RCC 7860 (cell line): ENCODE measurements at regions not wholly inside any gene's neighbourhood (a gene's known extent, or its start where the extent isn't known, plus 50 kb on each side); places are given as distances from the start of the nearest gene placed in this dataset.

Experiments used
- DNase-seq: peaks from one replicate; pipeline ENCODE4 v3.0.0-alpha.2; 2015; ENCODE audit warnings: low spot score
- FAIRE-seq: peaks from 2 replicates; lab custom pipeline; 2012; peaks lifted over from hg19 to GRCh38; lab: Jason Lieb, UNC

DNA sequence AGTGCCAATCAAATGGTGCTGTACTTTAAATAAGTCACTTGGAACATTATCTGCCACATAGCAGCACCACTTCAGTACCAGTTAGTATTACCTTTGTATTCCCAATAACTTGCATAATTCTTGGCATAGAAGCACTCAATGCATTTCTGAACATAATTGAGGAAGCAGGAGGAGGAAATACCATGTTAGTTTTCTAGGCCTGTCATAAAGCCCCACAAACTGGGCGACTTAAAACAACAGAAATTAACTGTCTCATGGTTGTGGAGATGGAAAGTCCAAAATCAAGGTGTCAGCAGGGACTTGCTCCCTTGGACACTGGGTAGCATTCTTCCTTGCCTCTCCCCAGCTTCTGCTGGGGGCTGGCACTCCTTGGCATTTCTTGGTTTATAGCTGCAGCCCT, 296.2 kb downstream of the HS3ST1 start:
- DNase-seq (no peak), FAIRE-seq (no peak)

DNA sequence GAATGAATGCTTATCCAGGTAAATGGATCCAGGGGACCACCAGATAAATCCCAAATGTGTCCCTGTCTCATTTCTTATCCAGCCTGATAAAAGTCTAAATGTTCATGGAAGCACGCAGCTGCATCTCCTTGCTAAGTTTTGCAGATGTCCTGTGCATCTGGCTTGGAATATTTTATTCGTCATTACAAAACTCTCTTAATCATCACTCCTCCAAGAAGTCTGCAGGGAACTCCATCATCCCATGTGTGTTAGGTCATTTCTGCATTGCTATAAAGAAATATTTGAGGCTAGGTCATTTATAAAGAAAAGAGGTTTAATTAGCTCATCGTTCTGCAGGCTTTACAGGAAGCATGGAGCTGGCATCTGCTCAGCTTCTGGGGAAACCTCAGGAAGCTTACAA, 297.2 kb downstream of the HS3ST1 start:
- no peak for FAIRE-seq

DNA sequence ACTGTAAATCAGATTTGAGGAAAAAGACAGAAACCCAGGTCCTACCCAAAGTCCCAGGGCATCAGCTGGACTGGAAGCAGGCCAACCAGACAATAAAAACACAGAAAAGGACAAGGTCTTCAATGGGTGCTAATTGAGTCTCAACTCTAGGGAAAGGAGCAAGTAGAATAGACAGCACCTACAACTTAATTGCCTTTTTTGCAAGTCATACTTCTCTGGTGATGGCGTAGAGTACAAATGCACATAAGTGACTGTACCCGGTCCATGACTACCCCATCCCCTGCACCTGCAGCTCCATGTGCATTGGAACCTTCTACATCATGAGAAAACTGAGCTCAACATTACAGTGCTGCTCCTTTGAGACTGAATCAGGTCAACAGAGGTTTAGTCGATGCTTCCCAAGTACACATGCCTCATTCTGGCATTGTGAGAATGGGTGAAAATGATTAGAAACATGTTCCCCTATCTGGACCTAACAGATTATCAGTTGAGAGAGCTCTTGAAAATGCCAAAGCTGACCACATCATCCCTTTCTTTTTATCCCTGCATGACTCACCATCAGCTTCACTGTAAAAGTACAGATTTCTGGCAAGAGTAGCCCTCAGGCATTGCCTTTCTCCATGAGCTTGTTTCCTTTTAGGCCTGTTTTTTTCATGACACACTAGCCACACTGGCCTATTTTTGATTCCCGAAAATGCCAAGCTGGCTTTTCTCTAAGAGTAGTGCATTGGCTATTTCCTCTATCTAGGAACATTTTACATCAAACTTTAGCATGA, 298.3 kb downstream of the HS3ST1 start:
- no peak for DNase-seq
- FAIRE-seq: no peak

More for the DNA sequence above, 297.2 kb downstream of the HS3ST1 start:
- DNase-seq: no peak

DNA sequence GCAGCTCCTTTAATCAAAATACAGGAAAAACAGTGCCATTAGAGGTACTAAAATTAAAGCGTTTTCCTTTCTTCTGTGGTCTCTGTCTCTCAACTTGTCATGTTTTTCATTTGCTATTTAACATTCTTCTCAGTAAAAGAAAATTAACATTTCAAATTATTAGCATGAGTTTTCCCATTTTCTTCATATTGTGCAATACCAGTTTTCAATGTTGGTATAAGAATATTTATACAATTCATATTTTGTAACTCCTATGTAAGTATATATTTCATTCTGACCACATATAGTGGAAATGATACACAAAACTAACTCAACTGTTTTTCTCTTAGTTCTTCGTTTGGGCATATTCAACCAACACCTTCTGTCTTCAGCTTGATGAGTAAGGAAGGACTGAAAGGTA, 308.3 kb downstream of the HS3ST1 start:
- no peak for DNase-seq
- FAIRE-seq: no peak

DNA sequence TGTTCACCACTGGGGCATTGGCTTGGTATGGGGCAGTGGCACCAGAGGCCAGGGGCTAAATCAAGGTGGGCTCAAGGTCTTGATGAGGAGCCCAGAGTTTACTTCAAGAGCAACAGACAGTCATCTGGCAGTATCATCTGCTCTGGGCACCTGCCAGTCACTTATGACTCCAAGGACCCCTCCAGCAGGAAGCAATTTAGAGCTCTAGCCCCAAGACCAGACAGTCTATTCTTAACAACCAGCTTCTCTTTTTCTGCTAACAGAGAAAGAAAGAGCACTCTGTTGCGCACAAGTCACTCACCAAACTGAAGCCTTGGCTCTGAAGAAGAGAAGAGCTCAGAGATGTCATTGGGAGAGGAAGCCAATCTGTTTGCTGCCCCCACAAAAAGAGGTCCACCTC, 309.2 kb downstream of the HS3ST1 start:
- DNase-seq: no peak
- FAIRE-seq: no peak

DNA sequence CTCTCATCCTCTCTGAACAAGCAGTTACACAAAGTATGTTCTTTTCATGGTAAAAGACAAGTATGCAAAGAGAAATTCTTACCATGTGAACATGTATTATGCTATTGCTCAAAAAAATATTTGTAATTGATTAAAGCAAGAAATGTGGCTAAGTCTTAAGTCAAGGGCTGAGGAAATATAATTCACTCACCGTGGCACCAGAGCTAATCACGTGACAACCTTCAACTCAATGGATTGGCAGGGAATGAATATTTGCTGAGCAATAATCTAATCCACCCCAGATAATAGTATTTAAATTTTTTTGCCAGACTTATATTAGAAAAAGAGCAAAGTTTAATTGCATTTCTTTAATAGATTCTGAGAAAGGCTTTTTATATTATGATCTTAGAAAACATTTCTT, 310.2 kb downstream of the HS3ST1 start:
- FAIRE-seq (no peak), DNase-seq (no peak)

DNA sequence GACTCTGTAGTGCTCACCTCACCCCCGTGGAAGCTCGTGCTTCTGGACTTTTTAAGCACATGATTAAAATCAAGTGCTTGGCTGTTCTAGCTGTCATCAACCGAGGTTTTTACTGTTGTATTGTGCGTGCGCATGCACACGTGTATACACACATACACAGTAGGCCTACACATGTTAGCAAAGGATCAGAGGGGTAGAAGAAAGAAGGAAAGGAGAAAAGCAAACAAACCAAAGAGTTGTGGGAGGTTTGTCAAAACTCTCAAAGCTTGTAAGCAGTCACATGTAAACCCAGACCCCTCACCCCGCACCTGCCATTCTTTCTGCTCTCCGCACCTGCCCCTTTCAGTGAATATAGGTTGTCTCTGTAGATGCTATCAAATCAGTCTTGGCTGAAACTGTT, 311.8 kb downstream of the HS3ST1 start:
- DNase-seq (no peak), FAIRE-seq (no peak)

DNA sequence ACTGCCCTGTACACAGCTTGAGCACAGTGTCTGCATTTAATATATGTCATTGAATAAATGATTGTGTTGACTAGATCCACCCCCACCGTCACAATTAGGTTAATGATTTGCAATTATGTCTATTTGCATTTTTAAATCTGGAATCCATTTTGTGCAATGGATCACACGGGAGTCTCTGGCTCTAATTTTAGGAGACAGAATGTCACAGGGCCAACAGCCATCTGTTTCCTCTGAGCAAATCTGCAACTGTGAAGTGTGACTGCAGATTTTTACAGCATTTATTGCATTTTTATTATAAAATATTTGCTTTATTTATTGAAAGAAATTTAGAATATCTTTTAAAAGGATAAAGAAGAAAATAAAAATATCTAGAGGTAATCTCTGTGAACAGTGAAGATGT, 316.8 kb downstream of the HS3ST1 start:
- no peak for DNase-seq
- no peak for FAIRE-seq

DNA sequence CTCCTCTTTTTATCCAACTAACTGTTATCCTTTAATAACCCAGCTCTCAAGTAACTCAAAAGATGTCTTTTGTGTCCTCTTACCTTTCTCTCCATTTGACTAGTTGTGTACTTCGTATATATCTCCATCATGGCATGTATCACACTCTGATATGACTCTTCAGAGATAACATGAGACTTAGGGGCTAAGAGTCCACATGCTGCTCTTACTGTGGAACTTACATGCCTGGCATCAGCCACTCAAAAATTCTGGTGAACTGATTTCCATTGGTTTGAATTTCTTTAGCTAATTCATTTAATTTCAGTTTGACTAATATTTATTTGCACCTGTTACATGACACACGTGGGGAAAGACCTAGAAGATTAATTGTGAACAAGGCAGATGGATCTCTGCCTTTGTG, 317.3 kb downstream of the HS3ST1 start:
- DNase-seq (no peak), FAIRE-seq (no peak)

DNA sequence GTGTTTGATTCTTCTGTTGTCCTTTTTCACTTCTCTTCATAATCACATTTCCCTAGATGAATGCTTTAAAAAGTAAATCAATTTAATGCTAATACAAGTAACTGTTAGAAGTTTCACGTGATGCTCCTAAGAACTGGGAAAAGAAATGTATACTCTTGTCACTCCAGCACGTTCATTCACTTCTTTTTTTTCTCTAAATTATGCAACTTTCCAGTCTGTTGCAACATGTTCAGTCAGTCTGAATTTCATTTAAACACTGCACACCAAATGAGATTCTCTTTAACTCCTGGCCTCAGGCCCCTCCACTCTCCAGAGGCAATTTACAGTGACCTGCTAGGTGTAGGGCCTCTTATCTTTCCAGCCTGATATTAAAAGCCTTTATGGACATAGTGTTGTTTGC, 321.9 kb downstream of the HS3ST1 start:
- DNase-seq (no peak), FAIRE-seq (no peak)

DNA sequence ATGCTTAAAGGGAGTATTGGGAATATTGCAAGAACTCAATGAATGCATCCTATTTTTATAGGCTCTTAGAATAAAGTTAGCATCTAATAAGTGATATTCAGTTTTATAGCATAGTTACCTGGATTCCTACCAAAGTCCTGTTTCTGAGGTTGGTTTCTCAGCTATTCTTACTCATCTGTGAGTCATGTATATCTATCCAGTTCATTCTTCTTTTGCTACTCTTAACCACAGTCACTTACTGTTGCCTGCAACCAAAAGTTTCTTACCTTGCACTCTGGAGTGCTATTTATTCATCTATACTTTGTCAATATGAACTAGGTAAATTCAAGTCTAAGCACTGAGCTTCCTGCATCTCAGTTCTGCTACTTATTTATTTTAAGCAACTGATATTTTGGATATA, 322.5 kb downstream of the HS3ST1 start:
- peak; percentile 8 for DNase-seq
- no peak for FAIRE-seq

DNA sequence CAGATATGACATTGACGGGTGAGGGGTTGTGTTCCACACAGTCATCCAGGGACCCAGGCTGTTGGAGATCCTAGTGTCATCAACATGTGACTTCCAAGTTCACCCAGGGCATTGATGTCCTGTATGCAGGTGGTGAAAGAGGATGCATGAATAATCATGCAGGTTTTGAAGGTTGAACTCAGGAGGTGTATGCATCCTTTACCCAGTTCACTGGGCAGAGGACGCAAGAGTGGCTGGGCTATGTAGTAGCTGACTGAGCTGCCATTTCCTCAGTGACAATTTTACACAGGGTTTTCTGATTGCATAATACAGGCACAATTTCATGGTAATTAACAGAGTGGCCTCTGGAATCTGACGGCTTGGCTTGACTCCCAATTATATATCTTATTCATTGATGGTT, 323.0 kb downstream of the HS3ST1 start:
- no peak for DNase-seq
- no peak for FAIRE-seq

DNA sequence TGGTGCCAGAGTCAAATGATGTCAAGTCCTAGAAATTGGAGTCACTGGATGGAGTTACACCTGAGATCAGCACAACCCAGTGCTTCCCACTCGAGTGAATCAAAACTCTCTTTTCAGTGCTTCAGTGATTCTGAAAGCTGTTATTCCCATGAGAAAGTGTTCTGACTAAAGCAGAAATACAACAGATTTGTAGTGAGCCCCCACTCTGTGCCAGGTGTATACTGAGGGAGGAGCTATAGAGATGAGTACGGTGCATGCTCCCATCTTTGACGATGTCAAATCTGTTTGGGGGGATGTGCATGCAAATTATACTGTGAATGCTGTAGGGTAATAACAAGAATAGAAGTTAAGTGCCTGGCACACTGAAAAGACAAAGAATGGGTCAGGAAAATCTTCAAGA, 330.2 kb downstream of the HS3ST1 start:
- FAIRE-seq: no peak
- DNase-seq: no peak

DNA sequence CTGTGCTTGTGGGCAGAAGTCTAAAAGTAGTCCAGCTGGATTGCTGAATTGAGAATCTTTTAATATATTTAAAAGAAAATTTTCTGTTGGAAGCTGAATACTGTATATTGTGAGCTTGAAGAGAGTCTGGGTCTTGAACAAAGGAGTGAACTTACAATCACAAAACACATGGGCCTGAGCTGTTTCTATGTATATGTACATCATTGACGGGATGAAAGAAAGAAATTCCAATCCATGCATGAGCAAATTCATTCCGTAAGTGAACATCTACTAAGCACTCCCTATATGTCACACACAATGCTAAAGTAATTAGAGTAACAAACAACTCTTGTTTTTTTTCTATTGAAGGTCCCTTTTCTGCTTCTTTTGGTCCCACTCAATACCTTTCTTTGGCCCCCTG, 331.0 kb downstream of the HS3ST1 start:
- no peak for FAIRE-seq
- DNase-seq: no peak

DNA sequence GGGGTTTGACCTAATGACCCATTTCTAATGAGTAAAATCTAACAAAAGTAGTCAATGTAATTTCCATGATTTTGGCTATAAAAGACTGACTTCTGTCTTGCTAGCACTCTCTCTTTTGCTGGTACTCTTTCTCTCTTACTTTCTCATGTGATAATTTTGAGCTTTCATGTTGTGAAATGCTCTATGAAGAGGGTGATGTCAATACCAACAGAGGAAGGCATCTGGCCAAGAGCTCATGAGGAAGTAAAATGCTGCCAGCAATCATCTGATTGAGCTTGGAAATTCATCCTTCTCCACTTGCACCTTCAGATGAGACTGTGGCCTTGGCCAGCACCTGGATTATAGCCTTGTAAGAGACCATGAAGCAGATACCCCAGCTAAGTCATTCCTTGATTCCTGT, 347.7 kb downstream of the HS3ST1 start:
- no peak for FAIRE-seq
- no peak for DNase-seq

DNA sequence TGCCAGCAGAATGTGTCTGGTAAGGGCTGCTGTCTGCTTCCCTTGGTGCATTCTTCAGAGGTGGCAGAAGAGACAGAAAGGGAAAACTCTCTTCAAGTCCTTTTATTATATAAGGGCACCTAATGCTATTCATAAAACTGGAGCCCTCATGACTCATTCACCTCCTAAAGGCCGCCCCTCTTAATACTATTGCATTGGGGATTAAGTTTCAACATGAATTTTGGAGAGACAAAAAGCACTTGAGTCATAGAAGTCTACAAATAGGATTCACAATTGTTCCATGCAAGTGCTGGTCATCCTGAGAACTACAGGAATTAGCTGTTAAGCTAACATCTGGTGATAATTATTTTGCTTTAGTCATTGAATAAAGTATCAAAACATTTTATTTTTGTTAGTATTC, 349.5 kb downstream of the HS3ST1 start:
- FAIRE-seq (no peak), DNase-seq (no peak)

DNA sequence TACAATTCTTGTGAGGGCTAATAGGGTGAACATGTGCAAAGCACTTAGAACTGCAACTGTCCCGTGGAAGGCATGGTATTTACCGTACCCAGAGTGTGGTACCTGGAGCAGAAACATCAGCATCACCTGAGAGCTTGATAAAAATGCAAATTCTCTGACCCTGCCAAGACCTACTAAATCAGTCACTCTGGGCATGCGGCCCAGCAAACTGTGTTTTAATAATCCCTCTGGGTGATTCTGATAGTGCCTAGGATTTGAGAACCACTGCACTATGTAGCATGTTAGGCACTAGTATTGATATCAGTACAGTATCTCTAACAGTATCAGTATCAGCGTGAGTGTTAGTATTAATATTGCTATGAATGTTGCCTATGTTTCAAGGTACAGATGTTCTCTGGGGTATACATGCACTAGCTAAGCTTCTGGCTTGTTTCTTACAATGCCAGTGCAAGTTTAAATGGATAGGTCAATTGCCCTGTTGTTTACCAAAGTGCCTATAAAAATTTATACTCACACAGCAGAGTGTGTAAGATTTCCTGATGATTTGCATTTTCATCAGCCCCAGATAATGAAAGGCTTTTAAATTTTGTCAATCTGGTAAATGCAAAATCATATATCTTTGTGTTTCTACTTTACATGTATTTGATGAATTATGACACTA, 354.0 kb downstream of the HS3ST1 start:
- DNase-seq (no peak), FAIRE-seq (no peak)

DNA sequence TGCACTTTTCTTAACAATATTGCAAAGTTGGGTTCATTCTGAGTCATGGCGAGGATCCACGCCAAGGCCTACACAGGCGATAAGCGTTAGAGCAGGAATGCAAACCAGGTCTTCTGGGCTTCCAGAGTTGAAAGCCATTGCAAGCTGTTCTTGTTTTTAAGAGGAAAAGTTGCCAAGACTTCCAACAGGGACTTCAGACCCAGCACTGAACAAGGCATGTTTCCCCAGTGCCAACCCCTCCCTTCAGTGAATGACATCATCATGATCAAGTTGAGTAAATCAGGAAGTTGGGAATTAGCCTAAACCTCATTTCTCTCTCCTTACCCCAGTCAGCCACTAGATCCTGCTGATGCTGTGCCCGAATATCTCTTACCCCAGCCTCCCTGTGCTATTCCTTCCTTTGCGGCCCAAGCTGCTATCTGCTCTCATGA, 355.1 kb downstream of the HS3ST1 start:
- FAIRE-seq (no peak), DNase-seq (no peak)

DNA sequence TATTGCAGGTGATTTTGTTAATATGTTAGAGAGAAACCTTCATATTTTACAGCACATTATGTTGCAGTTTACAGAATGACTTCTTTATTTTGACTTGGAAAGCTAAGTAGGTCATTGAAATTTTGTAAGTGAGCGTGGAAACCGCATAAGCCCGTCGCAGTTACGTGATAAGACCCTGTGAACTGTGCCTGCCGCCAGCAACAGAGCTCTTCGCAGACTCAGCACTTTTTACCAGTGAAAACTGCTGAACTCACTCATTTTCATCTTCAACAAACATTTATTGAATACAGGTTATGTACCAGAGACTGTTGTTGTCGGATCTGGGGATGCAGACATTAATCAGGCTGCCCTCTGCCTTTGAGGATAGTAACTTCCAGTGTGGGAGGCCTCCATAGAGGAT, 355.7 kb downstream of the HS3ST1 start:
- DNase-seq: no peak
- FAIRE-seq: no peak

DNA sequence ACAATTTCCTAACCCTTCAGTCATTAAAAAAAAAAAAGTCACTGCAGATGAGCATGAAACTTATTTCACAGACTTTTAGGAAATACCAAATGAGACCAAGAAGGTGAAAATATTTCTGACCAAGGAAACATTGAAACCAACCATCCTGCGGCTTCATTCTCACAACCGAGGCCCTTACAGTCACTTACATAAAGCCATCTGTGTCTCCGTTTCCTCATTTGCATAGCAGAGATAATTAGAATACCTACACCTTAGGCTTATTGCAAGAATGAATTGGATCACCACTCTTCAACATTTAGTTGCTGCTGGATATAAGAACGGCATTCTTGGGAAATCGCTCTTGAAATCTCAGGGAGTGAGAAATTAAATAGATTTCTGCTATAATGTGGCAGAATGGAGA, 356.2 kb downstream of the HS3ST1 start:
- no peak for FAIRE-seq

DNA sequence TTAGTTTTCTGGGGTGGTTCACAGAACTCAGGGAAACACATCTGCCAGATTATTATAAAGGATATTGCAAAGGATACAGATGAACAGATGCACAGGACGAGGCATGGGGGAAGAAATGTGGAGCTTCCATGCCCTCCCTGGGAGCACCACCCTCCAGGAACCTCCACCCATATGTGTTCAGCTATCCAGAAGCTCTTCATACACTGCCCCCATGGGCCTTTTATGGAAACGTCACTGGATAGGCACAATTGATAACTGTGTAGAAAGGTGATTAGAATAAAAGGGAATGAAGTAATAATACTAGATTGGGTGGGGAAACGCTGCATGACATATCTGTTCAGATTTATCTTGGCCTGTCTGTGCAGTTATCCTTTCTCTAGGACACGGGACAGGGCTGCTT, 357.9 kb downstream of the HS3ST1 start:
- FAIRE-seq: no peak

More for the DNA sequence above, 356.2 kb downstream of the HS3ST1 start:
- DNase-seq: no peak

DNA sequence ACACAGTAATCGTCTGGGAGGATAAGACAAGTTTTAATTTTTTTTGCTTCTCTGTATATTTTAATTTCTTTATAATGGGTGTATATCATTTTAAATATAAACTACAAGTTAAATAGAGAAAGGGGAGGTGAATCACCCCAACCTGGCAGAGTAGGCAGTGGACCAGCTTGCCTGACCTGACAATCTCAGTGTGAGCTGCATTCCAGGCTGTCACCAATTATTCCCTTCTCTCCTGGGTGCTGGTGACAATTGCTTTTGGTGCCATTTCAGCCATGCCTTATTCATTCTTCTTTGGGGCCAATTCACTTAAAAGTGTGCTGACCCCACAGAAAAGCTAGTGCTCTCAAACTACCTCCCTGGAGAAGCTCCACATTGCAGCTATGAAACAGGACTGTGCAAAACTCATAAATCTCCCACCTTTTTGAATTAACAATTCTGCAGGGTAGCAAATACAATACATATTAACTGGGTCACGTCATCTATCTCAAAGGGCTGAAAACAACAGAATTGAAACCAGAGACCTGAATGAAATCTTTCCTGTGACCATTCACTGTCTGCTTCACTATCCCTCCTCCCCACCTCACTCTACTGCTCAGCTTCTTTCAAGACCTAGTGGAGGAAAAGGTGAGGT, 359.0 kb downstream of the HS3ST1 start:
- FAIRE-seq: no peak
- no peak for DNase-seq

More for the DNA sequence above, 357.9 kb downstream of the HS3ST1 start:
- no peak for DNase-seq
